NCI-H446 (cell line): ENCODE measurements at regions not wholly inside any gene's neighbourhood (a gene's known extent, or its start where the extent isn't known, plus 50 kb on each side); places are given as distances from the start of the nearest gene placed in this dataset.

Experiments used
- DNase-seq, 2 experiments: peaks; one replicate each; lab custom pipeline; 2025; lab: John Stamatoyannopoulos, UW

- DNase-seq = no peak
These were observed 100.2 kb upstream of the SULT1C3 start for GRCh38 chr2:108139521-108139920.

- no peak for DNase-seq
These were observed 94.0 kb upstream of the SULT1C3 start for GRCh38 chr2:108145557-108146326.

GRCh38 chr2:108148555-108148954 lies 91.2 kb upstream of the SULT1C3 start:
- DNase-seq = no peak

- no peak for DNase-seq
These were observed 85.3 kb upstream of the SULT1C3 start for GRCh38 chr2:108154366-108155061.

- DNase-seq = no peak
These were observed 78.5 kb upstream of the SULT1C3 start for GRCh38 chr2:108161298-108161697.

- no peak for DNase-seq
These were observed 75.5 kb upstream of the SULT1C3 start for GRCh38 chr2:108164318-108164717.

- DNase-seq = no peak
These were observed 74.0 kb upstream of the SULT1C3 start for GRCh38 chr2:108165729-108166128.

- DNase-seq = no peak
These were observed 72.1 kb upstream of the SULT1C3 start for GRCh38 chr2:108167699-108168098.

GRCh38 chr2:108169982-108170625 lies 69.7 kb upstream of the SULT1C3 start:
- DNase-seq = peak in 1 of 2 experiments; percentile 34

GRCh38 chr2:108171657-108172056 lies 68.1 kb upstream of the SULT1C3 start:
- no peak for DNase-seq

GRCh38 chr2:108182489-108182888 lies 57.3 kb upstream of the SULT1C3 start:
- peak; percentile 6 to 40 for DNase-seq

- peak in 1 of 2 experiments; percentile 53 for DNase-seq
These were observed 55.3 kb upstream of the SULT1C3 start for GRCh38 chr2:108184419-108184818.

GRCh38 chr2:108189316-108189715 lies 50.5 kb upstream of the SULT1C3 start:
- no peak for DNase-seq
